ENCODE measurements at regions not wholly inside any gene's neighbourhood (a gene's known extent, or its start where the extent isn't known, plus 50 kb on each side); places are given as distances from the start of the nearest gene placed in this dataset.

DNA sequence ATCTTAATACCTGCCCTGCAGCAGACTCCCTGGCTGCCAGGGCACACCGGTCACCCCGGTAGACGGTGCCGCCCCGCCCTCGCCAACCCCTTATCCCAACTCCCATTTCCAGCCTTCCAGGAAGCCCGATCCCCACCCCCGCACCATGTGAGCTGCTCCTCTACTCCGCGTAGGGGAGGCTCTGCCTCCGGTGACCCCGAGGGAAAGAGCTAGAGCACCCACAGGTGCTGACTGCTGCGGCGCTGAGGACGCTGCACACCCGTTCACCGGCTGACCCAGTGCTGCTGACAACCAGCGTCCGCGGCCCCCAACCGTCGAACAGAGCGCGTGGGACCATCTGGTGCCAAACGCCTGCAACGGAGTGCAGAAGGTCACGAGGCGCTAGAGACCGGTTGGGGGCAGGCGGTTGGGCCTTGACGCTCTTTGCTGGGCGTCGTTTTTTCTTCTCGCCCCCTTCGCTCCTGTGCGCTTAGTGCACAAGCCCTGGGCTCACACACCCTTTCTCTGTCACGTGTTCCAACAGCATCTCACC, 59.6 kb upstream of the ZNF599 start:
- H3K27me3 ChIP-seq: no peaks in the 10 kb centered on the region
- TF ChIP-seq, protein P1, sequence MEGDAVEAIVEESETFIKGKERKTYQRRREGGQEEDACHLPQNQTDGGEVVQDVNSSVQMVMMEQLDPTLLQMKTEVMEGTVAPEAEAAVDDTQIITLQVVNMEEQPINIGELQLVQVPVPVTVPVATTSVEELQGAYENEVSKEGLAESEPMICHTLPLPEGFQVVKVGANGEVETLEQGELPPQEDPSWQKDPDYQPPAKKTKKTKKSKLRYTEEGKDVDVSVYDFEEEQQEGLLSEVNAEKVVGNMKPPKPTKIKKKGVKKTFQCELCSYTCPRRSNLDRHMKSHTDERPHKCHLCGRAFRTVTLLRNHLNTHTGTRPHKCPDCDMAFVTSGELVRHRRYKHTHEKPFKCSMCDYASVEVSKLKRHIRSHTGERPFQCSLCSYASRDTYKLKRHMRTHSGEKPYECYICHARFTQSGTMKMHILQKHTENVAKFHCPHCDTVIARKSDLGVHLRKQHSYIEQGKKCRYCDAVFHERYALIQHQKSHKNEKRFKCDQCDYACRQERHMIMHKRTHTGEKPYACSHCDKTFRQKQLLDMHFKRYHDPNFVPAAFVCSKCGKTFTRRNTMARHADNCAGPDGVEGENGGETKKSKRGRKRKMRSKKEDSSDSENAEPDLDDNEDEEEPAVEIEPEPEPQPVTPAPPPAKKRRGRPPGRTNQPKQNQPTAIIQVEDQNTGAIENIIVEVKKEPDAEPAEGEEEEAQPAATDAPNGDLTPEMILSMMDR (IDR thresholded peaks at IDR 0.05): no peak
- H3K27ac ChIP-seq: no peak overlapping the region
- no peak for DNase-seq
- intact Hi-C loops (cut with DNase I): no loop called here
- H3K9ac ChIP-seq (ENCODE audit: low read depth in 2 of 2, low read length in 2 of 2): no peak overlapping the region
- H3K9me3 ChIP-seq: no peaks in the 10 kb centered on the region
- no peaks in the 10 kb centered on the region for H3K36me3 ChIP-seq
- no peak overlapping the region for H3K4me3 ChIP-seq
- H3K4me1 ChIP-seq: no peaks in the 10 kb centered on the region

DNA sequence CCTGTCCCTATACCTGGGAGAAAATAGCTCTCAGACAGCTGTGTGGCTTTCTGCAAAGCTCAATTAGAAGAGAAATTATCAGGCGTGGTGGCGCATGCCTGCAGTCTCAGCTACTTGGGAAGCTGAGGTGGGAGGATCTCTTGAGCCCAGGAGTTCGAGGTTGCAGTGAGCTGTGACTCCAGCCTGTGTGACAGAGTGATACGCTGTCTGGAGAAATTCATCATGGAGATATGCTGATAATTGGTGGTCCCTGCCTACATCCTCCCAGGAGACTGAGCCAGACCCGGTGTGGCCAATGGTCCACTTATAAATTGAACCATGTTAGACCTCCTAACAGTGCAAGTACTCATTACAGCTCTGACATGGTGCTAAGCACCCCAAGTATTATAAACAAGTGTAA, 58.7 kb upstream of the ZNF599 start:
- no peak overlapping the region for H3K4me3 ChIP-seq
- DNase-seq: no peak
- H3K9ac ChIP-seq (ENCODE audit: low read depth in 2 of 2, low read length in 2 of 2): no peak overlapping the region
- intact Hi-C loops (cut with DNase I): no loop called here
- H3K27ac ChIP-seq: no peak overlapping the region
- H3K27me3 ChIP-seq: no peaks in the 10 kb centered on the region
- no peaks in the 10 kb centered on the region for H3K9me3 ChIP-seq
- H3K4me1 ChIP-seq: no peaks in the 10 kb centered on the region
- no peaks in the 10 kb centered on the region for H3K36me3 ChIP-seq
- TF ChIP-seq, protein P1 (IDR thresholded peaks at IDR 0.05): no peak

DNA sequence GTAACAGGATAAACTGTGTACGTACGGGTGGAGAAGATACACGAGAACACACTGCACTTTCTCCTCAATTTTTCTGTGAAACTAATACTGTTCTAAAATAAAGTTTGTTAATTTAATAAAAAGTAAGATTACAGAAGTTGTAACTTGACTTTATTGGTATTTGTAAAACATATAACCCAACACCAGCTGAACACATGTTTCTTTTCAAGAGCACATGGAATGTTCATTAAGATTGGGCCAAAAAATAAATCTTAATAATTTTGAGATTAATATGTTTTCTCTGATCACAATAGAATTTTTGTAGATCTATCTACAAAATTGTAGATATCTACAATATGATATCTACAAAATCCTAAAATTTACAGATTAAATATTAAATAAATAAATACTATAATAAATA, 55.1 kb upstream of the ZNF599 start:
- DNase-seq: no peak
- H3K27ac ChIP-seq: no peak overlapping the region
- H3K9me3 ChIP-seq: no peaks in the 10 kb centered on the region
- no peak overlapping the region for H3K4me3 ChIP-seq
- H3K4me1 ChIP-seq: no peaks in the 10 kb centered on the region
- no peak overlapping the region for H3K9ac ChIP-seq (ENCODE audit: low read depth in 2 of 2, low read length in 2 of 2)
- TF ChIP-seq, protein P1 (IDR thresholded peaks at IDR 0.05): no peak
- H3K27me3 ChIP-seq: no peaks in the 10 kb centered on the region
- intact Hi-C loops (cut with DNase I): no loop called here
- no peaks in the 10 kb centered on the region for H3K36me3 ChIP-seq

DNA sequence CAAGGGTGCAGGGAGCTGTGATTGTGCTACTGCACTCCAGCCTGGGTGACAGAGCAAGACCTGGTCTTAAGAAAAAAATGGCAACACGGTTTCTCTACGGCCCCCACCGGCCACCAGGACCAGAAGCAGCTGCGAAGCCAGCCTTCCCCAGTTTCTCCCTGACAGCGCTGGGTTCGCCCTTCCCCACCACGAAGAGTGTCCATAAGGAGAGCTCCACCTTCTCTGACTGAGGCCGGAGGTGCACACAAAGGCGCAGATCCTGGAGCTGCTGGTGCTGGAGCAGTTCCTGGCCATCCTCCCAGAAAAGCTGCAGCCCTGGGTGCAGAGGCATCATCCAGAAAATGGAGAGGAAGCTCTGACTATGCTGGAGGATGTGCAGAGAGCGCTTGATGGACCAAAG, 52.2 kb upstream of the ZNF599 start:
- Histone ChIP-seq H3K27ac (no peak overlapping the region), H3K4me3 (no peak overlapping the region), H3K9ac (ENCODE audit: low read depth in 2 of 2, low read length in 2 of 2) (no peak overlapping the region), H3K9me3 (no peaks in the 10 kb centered on the region), H3K4me1 (no peaks in the 10 kb centered on the region), H3K27me3 (no peaks in the 10 kb centered on the region), H3K36me3 (no peaks in the 10 kb centered on the region)
- TF ChIP-seq, protein P1 (IDR thresholded peaks at IDR 0.05): no peak
- no peak for DNase-seq
- intact Hi-C loops (cut with DNase I): no loop called here

DNA sequence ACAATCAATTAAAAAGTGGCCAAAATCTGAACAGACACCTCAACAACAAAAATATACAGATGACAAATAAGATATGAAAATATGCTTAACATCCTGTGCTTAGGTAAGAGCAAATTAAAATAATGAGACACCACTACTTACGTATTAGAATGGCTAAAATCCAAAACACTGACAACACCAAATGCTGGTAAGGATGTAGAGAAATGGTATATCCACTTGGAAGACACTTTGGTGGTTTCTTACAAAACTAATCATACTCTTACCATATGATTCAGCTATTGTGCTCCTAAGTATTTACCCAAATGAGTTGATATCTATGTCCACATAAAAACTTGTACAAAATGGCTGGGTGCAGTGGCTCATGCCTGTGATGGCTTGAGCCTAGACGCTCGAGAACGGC, 51.7 kb upstream of the ZNF599 start:
- TF ChIP-seq, protein P1 (IDR thresholded peaks at IDR 0.05): no peak
- Histone ChIP-seq H3K36me3 (no peaks in the 10 kb centered on the region), H3K27ac (no peak overlapping the region), H3K9me3 (no peaks in the 10 kb centered on the region), H3K27me3 (no peaks in the 10 kb centered on the region), H3K4me3 (no peak overlapping the region), H3K9ac (ENCODE audit: low read depth in 2 of 2, low read length in 2 of 2) (no peak overlapping the region), H3K4me1 (no peaks in the 10 kb centered on the region)
- intact Hi-C loops (cut with DNase I): no loop called here
- DNase-seq: no peak
